HEK293T (cell line): ENCODE measurements at regions not wholly inside any gene's neighbourhood (a gene's known extent, or its start where the extent isn't known, plus 50 kb on each side); places are given as distances from the start of the nearest gene placed in this dataset.

Source experiments
- BHLHE40 ChIP-seq: fragments of 450-650 bp; IDR thresholded peaks from 2 replicates; pipeline ENCODE4 v1.6.1; 2016; ENCODE audit warnings: mild to moderate bottlenecking, moderate library complexity, borderline replicate concordance
- ELF4 ChIP-seq: fragments of 450-650 bp; IDR thresholded peaks from 2 replicates; pipeline ENCODE4 v1.6.1; 2017; ENCODE audit warnings: antibody characterized with exemption
- SP1 ChIP-seq: fragments of 450-650 bp; IDR thresholded peaks from 2 replicates; pipeline ENCODE4 v1.6.1; 2017

DNA sequence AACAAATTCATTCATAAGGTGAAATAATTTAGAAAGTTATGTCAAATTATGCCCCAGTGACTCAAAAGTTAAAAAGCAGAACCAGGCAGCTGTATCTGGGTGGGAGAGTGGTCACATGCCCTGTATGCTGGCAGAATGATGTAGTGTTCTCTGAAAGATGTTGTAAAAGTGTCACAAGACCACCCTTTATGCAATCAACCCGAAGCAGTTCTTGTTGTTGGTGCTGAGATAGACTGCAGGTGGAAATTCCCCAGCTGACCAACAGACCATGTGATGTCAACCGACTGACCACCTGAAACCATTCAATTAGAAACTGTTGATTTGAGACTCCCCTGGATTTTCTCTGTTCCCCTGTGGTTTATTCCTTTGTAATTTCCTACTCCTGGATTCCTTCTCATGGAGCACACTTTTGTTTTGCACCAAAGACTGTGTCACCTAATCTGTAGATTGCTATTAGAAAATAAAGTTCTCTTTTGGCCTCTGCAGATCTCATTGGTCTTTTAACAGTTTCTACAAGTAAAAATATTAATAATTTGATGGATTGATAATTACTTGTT, 1341.3 kb upstream of the LRRTM1 start:
- TF ChIP-seq SP1 (no peak), ELF4 (no peak), BHLHE40 (no peak)
